ENCODE measurements at regions not wholly inside any gene's neighbourhood (a gene's known extent, or its start where the extent isn't known, plus 50 kb on each side); places are given as distances from the start of the nearest gene placed in this dataset.

GRCh38 chr5:17989567-17990563 is 355.6 kb downstream of the TAF11L14 start:
- TF ChIP-seq CTCF (IDR thresholded peaks at IDR 0.05; ENCODE audit: insufficient read depth, low read length) (no peak), REST (IDR thresholded peaks at IDR 0.05; ENCODE audit: insufficient replicate concordance, low read depth) (no peak), POLR2AphosphoS5 (IDR thresholded peaks at IDR 0.05; ENCODE audit: low read depth) (no peak), SPI1 (IDR thresholded peaks at IDR 0.05; ENCODE audit: borderline replicate concordance, low read depth) (no peak), GABPA (IDR thresholded peaks at IDR 0.05; ENCODE audit: low read depth) (no peak)

All from HL-60 (cell line).